ENCODE measurements at regions not wholly inside any gene's neighbourhood (a gene's known extent, or its start where the extent isn't known, plus 50 kb on each side); places are given as distances from the start of the nearest gene placed in this dataset.

GRCh38 chr14:53516261-53516774, 363.2 kb upstream of the DDHD1 start:
- intact Hi-C loops (cut with micrococcal nuclease), result no loop called here
- H3K27ac Mint-ChIP-seq, result no peak overlapping the region
- peaks cover 12% of the 10 kb centered on the region for H3K9me3 Mint-ChIP-seq
- H3K36me3 Mint-ChIP-seq (ENCODE audit: low read depth), result no peaks in the 10 kb centered on the region
- no peak overlapping the region for H3K4me3 Mint-ChIP-seq
- no peaks in the 10 kb centered on the region for H3K4me1 Mint-ChIP-seq (ENCODE audit: low read depth)
- no peaks in the 10 kb centered on the region for H3K27me3 Mint-ChIP-seq

DNA sequence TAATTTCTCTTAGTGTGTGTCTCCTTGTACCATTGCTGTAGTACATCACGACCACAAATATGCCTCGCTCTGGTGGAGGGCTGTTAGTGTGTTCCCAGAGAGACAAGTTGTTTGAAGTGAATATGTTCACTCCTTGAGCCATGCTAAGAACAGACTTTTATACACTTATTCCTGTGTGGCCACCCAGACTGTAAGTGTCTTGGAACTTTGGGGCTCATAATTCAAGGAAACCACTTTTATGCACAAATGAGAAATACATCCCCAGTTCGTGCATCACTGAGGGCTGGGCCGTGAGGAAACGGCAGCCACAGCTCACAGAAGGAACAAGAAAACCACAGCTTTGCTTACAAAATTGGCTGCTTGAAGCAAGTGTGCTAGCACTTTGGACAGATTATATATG, 362.2 kb upstream of the DDHD1 start:
- intact Hi-C loops (cut with micrococcal nuclease), result no loop called here
- H3K9me3 Mint-ChIP-seq, result peaks cover 12% of the 10 kb centered on the region
- H3K4me1 Mint-ChIP-seq (ENCODE audit: low read depth), result no peaks in the 10 kb centered on the region
- no peaks in the 10 kb centered on the region for H3K36me3 Mint-ChIP-seq (ENCODE audit: low read depth)
- H3K27ac Mint-ChIP-seq, result no peak overlapping the region
- no peak overlapping the region for H3K4me3 Mint-ChIP-seq
- no peaks in the 10 kb centered on the region for H3K27me3 Mint-ChIP-seq

DNA sequence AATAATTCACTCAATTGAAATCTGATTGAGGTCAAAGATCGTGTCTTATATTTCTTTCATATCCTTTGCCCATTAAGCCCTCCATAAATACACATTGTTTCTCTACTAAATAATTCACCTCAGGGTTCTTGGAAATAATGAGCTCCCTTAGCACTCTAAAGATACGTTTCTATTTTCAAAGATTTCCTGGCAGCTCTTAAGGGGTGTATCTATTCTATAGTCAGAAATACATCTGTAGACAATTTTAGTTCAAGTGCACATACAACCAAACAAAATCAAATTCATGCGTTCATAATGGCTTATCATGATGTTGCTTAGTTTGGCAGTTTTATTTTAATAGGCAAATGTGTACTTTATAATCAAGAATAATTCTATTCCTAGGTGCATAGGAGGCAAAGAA, 361.1 kb upstream of the DDHD1 start:
- intact Hi-C loops (cut with micrococcal nuclease), result no loop called here
- Mint-ChIP-seq H3K27me3 (no peaks in the 10 kb centered on the region), H3K36me3 (ENCODE audit: low read depth) (no peaks in the 10 kb centered on the region), H3K4me3 (no peak overlapping the region), H3K9me3 (peaks cover 12% of the 10 kb centered on the region), H3K27ac (no peak overlapping the region), H3K4me1 (ENCODE audit: low read depth) (no peaks in the 10 kb centered on the region)

GRCh38 chr14:53510281-53510912, 357.3 kb upstream of the DDHD1 start:
- H3K4me3 Mint-ChIP-seq, result no peak overlapping the region
- no peaks in the 10 kb centered on the region for H3K27me3 Mint-ChIP-seq
- no peak overlapping the region for H3K27ac Mint-ChIP-seq
- intact Hi-C loops (cut with micrococcal nuclease), result no loop called here
- peaks cover 20% of the 10 kb centered on the region for H3K9me3 Mint-ChIP-seq
- no peaks in the 10 kb centered on the region for H3K36me3 Mint-ChIP-seq (ENCODE audit: low read depth)
- no peaks in the 10 kb centered on the region for H3K4me1 Mint-ChIP-seq (ENCODE audit: low read depth)

- Mint-ChIP-seq H3K4me3 (no peak overlapping the region), H3K27me3 (no peaks in the 10 kb centered on the region), H3K9me3 (peaks cover 28% of the 10 kb centered on the region), H3K36me3 (ENCODE audit: low read depth) (no peaks in the 10 kb centered on the region), H3K27ac (no peak overlapping the region), H3K4me1 (ENCODE audit: low read depth) (no peaks in the 10 kb centered on the region)
- intact Hi-C loops (cut with micrococcal nuclease), result no loop called here
Observed at GRCh38 chr14:53509276-53510244, 356.4 kb upstream of the DDHD1 start.

- Mint-ChIP-seq H3K36me3 (ENCODE audit: low read depth) (no peaks in the 10 kb centered on the region), H3K4me1 (ENCODE audit: low read depth) (no peaks in the 10 kb centered on the region), H3K27ac (no peak overlapping the region), H3K9me3 (peaks cover 40% of the 10 kb centered on the region), H3K27me3 (no peaks in the 10 kb centered on the region), H3K4me3 (no peak overlapping the region)
- intact Hi-C loops (cut with micrococcal nuclease), result no loop called here
Observed at GRCh38 chr14:53501361-53502211, 348.5 kb upstream of the DDHD1 start.

DNA sequence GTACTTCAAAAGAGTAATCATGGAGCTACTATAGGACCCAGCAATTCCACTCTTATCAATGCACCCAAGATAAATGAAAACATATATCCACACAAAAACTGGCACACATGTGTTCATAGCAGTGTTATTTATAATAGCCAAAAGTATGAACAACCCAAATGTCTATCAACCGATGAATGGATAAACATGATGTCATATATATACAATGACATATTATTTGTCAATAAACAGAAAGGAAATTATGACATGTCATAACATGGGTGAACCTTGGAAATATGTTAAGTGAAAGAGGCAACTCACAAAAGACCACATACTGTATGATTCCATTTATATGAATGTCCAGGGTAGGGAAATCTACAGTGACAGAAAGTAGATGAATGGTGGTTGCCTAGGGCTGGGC, 347.1 kb upstream of the DDHD1 start:
- Mint-ChIP-seq H3K4me3 (no peak overlapping the region), H3K4me1 (ENCODE audit: low read depth) (no peaks in the 10 kb centered on the region), H3K9me3 (peaks cover 36% of the 10 kb centered on the region), H3K27me3 (no peaks in the 10 kb centered on the region), H3K27ac (no peak overlapping the region), H3K36me3 (ENCODE audit: low read depth) (no peaks in the 10 kb centered on the region)
- intact Hi-C loops (cut with micrococcal nuclease), result no loop called here

DNA sequence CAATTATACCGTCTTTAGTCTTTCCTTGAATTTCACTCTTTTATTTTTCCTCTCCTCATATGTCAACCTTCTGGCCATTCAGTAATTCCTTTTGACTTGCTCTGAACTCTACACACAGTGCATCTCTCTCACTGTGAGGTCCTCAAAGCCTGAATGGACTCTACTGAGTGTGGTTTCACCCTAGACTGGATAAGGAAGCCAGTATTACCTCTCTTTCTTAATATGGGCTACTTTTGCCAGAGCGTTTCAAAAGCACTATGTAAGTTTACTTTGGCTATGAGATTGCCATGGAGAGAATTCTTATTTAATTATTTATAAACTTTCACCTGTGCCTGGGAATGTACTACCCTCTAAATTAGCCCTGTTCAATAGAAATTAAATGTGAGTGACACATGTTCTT, 343.5 kb upstream of the DDHD1 start:
- Mint-ChIP-seq H3K27me3 (no peaks in the 10 kb centered on the region), H3K9me3 (peaks cover 7% of the 10 kb centered on the region), H3K4me3 (no peak overlapping the region), H3K4me1 (ENCODE audit: low read depth) (no peaks in the 10 kb centered on the region), H3K36me3 (ENCODE audit: low read depth) (no peaks in the 10 kb centered on the region), H3K27ac (no peak overlapping the region)
- intact Hi-C loops (cut with micrococcal nuclease), result no loop called here

DNA sequence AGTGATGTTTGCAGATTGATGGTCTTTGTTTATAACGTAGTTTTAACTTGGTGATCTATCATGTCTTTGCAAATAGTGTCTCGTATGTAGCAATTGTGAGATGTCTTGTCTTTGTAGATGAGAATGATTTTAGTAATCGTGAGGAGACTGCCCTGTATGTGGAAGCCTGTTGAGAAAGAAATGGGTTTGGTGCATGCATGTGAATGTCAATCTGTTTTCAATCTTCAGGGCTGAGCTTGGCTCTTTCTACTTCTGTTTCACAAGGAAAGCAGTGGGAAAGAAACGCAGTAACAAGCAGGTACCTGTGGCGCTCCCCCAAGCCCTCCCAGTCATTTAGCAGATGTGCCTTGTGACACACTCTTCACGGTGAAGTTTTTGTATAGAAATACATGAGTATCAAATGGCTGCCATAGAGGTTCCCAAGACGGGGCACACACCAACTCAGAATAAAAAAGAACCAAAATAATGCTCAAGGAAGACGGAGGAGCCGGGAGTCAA, 342.8 kb upstream of the DDHD1 start:
- H3K4me1 Mint-ChIP-seq (ENCODE audit: low read depth), result no peaks in the 10 kb centered on the region
- H3K9me3 Mint-ChIP-seq, result peaks cover 7% of the 10 kb centered on the region
- H3K27me3 Mint-ChIP-seq, result no peaks in the 10 kb centered on the region
- no peak overlapping the region for H3K27ac Mint-ChIP-seq
- intact Hi-C loops (cut with micrococcal nuclease), result no loop called here
- H3K4me3 Mint-ChIP-seq, result no peak overlapping the region
- no peaks in the 10 kb centered on the region for H3K36me3 Mint-ChIP-seq (ENCODE audit: low read depth)

DNA sequence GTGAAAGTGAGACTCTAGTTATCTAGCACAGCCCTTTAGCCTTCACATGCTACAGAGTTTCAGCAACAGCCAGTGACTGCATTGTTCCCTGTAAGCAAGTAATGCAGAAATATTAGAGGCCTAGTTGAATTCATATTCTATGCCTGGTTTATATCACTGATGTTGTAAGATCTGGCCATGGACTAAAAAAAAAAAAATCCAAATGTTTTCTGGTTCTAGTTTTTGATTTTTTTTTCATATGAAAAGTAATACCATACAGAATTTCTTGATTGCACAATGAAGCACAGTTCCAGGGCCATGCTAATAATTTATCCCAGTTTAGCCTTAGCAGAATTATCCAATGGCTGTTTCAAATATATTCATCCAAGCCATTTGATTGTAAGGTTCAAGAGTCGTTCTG, 341.5 kb upstream of the DDHD1 start:
- intact Hi-C loops (cut with micrococcal nuclease), result no loop called here

DNA sequence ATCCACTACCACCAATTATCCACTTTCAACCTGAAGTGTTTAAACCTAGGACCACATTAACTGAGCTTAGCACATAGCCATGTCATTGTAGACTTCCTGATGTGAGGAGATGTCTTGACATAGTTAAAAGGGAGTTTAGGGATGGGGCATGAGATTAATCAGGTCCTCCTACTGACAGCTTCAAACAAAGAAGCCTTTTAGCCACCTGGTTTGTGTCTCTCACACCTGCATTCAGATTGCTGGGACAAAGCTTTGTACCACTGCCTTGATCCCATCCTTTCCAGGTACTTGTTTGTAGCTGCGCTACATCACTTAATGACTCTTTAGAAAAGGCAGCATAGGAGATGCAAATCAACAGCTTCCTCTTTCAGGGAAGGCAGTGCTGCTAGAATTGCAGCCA, 340.7 kb upstream of the DDHD1 start:
- Mint-ChIP-seq H3K4me1 (ENCODE audit: low read depth) (no peaks in the 10 kb centered on the region), H3K27me3 (no peaks in the 10 kb centered on the region)

More for the DNA sequence above, 341.5 kb upstream of the DDHD1 start:
- no peak overlapping the region for H3K27ac Mint-ChIP-seq
- H3K4me3 Mint-ChIP-seq, result no peak overlapping the region
- no peaks in the 10 kb centered on the region for H3K27me3 Mint-ChIP-seq
- peaks cover 7% of the 10 kb centered on the region for H3K9me3 Mint-ChIP-seq
- H3K4me1 Mint-ChIP-seq (ENCODE audit: low read depth), result no peaks in the 10 kb centered on the region
- no peaks in the 10 kb centered on the region for H3K36me3 Mint-ChIP-seq (ENCODE audit: low read depth)

DNA sequence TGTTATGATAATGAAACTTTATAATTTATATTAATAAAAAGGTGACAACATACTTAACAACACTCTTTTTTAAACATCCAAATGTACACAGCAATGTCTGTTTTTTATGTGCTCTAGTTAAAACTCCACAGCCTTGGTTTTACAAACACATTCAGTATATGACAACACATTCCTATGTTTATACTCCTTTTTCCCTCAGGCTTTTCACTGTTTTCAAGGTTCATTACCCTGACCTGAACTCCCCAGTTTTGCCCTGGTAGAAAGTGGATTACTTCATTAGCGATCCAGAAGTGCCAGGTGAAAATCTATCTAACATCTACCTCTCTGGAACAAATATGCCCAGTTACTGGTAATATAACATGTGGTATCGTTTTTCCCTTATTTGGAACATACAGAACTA, 340.2 kb upstream of the DDHD1 start:
- intact Hi-C loops (cut with micrococcal nuclease), result no loop called here
- no peak overlapping the region for H3K4me3 Mint-ChIP-seq
- H3K9me3 Mint-ChIP-seq, result peaks cover 7% of the 10 kb centered on the region
- no peaks in the 10 kb centered on the region for H3K36me3 Mint-ChIP-seq (ENCODE audit: low read depth)
- no peaks in the 10 kb centered on the region for H3K4me1 Mint-ChIP-seq (ENCODE audit: low read depth)
- no peak overlapping the region for H3K27ac Mint-ChIP-seq
- no peaks in the 10 kb centered on the region for H3K27me3 Mint-ChIP-seq

More for the DNA sequence above, 340.7 kb upstream of the DDHD1 start:
- H3K9me3 Mint-ChIP-seq, result peaks cover 7% of the 10 kb centered on the region
- intact Hi-C loops (cut with micrococcal nuclease), result no loop called here
- H3K27ac Mint-ChIP-seq, result no peak overlapping the region
- H3K4me3 Mint-ChIP-seq, result no peak overlapping the region
- no peaks in the 10 kb centered on the region for H3K36me3 Mint-ChIP-seq (ENCODE audit: low read depth)

- no peaks in the 10 kb centered on the region for H3K4me1 Mint-ChIP-seq (ENCODE audit: low read depth)
- no peak overlapping the region for H3K4me3 Mint-ChIP-seq
- H3K27me3 Mint-ChIP-seq, result no peaks in the 10 kb centered on the region
- peaks cover 7% of the 10 kb centered on the region for H3K9me3 Mint-ChIP-seq
- no peak overlapping the region for H3K27ac Mint-ChIP-seq
- intact Hi-C loops (cut with micrococcal nuclease), result no loop called here
- H3K36me3 Mint-ChIP-seq (ENCODE audit: low read depth), result no peaks in the 10 kb centered on the region
Observed at GRCh38 chr14:53491884-53492277, 338.8 kb upstream of the DDHD1 start.

All from dendritic cell treated with granulocyte-macrophage colony-stimulating factor and Interleukin-4, amounts not matched to agents 40 ng/mL and 50 ng/mL, for 4 days (primary cell).